ENCODE measurements at regions not wholly inside any gene's neighbourhood (a gene's known extent, or its start where the extent isn't known, plus 50 kb on each side); places are given as distances from the start of the nearest gene placed in this dataset.
"Not testable (repeated sequence)": the region's sequence is repeated elsewhere in the genome, so short reads cannot be mapped to it uniquely, and the experiment has no call there.

GRCh38 chr1:60703155-60703554, 379.2 kb upstream of the NFIA start:
- no peak for DNase-seq

- no peak for DNase-seq
Measured at GRCh38 chr1:60699325-60699724, 383.0 kb upstream of the NFIA start.

- DNase-seq = no peak
Measured at GRCh38 chr1:60697204-60697994, 385.0 kb upstream of the NFIA start.

DNA sequence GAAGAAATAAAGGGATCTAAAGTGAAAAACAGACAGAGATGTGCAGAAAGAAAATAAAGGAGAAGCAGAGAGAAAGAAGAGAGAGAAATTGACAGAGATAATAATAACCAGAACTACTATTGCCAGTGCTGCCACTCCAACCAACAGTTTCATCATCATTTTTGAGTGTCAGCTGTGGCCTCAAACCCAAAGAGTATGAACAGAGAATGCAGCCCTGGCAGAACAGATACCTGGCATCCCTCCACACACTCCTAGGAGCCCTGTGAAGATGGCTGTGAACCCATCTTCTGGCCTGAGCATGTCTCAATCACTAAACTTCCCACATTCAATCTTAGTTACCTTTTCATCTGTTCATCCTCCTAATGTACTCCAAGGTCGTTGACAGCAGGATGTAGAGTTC, 385.8 kb upstream of the NFIA start:
- DNase-seq = no peak

DNA sequence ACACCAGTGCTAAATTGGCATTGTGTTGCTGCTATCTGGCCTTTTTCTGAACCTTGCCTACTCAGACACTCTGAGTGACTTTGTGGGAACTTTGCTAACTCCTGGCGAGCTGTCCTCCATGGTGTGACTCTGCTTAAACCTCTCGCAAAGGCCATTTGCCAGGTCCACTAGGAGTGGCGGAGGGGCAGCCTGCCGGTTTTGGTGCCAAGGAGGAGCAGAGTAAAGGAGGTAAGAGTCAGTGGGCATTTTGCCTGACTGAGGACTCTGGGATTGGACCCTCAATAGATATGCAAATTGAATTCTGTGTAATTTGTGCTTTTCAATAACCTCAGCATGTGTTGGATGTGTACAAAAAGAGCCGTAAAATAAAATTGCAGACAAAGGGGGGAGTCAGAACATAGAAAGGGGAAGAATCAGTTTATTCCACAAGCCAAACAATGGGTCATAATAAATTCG, 386.6 kb upstream of the NFIA start:
- no peak for DNase-seq

DNA sequence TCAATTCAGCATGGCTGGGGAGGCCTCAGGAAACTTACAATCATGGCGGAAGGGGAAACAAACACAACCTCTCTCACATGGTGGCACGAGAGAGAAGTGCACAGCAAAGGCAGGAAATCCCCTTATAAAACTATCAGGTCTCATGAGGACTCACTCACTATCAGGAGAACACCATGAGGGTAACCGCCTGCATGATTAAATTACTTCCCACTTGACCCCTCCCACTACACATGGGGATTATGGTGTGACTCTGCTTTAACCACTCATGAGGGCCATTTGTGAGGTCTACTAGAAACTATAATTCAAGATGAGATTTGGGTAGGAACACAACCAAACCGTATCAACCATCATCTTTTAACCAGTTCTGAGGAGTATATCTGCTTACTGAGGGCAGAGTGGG, 387.4 kb upstream of the NFIA start:
- DNase-seq = no peak

GRCh38 chr1:60692031-60692430, 390.3 kb upstream of the NFIA start:
- DNase-seq = no peak

DNA sequence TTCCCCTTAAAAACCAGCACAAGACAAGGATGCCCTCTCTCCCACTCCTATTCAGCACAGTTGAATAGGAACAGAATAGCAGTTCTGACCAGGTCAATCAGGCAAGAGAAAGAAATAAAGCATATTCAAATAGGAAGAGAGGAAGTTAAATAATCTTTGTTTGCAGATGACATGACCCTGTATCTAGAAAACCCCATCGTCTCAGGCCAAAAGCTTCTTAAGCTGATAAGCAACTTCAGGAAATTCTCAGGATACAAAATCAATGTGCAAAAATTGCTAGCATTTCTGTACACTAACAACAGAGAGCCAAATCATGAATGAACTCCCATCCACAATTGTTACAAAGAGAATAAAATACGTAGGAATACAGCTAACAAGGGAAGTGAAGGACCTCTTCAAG, 394.1 kb upstream of the NFIA start:
- DNase-seq = not testable (repeated sequence)

DNA sequence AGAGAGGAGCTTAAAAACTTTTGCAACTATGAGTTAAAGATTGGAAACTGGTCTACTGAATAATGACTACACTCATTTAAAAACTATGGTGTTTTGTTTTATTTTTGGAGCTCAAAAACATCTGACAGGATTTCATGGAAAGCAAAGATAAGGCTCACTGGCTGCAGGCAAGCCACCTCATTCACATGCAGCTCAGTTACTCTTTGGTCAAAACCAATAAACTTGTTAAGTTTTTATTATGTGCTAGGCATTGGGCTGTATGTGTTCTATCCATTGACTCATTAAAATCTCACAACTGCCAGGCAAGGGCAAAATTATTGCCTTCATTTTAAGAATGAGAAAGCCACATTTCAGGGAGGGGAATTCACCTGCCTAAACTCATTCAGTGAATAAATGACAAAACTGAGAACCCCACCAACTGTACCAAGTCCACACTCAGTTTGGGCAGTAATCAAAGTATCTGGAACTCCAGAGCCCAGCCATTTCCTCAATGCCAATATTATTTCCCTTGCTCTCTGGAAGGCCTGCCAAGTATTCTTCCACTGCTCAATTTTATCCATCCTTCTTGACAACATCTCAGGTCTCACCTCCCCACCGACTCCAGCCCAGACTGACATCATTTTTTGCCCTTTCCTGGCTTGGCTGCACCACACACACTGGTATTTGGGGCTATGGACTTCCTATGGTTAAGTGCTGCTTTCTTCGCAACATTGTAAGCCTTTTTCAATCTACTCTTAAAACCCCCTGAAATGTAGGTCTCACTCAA, 401.1 kb upstream of the NFIA start:
- no peak for DNase-seq

DNA sequence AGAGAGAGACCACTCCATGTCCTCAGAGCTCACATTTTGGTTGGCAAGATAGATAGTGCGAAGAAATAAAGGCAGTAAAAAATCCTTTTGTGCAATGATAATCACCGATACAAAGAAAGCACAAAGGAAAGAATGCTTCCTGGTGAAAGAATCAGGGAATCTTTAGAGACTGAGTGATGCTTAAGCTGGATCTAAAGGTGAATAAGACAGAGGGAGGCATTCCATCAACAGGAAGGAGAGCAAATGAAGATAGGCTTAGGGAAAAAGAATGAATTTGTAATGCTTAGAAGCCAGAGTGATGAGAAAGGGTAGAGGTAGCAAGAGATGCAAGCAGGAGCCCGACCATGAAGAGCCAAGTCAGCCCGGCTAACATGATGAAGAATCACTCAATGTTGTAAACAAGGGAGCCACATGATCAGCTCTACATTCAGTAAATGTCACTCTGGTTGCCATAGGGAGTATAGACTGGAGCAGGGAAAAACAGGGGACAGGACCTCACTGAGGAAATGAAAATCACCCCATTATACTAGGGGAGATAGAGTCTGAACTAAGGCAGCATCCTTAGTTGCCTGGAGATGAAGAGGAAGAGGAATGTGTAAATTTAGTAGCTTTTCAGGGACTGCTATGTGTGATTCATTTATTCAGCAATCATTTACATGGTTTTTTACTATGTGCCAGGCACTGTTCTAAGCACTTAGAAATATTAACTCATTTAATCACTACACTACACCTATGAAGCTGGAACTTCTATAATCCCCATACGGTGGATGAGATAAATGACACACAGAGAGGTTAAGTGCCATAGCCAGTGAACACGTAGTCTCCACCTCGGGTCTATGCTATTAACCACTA, 402.6 kb upstream of the NFIA start:
- no peak for DNase-seq

DNA sequence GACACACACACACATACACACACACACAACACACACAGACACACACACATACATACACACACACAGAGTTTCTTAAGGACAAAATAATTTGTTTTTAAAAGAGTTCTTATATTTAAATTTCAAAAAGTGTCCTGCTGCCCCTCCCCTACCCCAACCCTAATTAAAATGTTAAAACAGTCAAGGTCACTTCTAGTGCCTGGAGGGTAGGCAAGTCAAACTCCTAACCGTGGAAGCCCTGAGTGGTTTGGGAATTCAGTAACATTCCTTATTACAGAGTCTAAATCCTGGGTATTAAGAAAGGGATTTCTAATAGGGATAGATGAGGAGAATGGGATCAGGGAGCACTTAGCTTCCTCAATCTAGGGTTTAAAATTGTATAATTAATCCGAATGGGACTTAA, 403.6 kb upstream of the NFIA start:
- DNase-seq = no peak

GRCh38 chr1:60678391-60678790, 404.0 kb upstream of the NFIA start:
- no peak for DNase-seq

DNA sequence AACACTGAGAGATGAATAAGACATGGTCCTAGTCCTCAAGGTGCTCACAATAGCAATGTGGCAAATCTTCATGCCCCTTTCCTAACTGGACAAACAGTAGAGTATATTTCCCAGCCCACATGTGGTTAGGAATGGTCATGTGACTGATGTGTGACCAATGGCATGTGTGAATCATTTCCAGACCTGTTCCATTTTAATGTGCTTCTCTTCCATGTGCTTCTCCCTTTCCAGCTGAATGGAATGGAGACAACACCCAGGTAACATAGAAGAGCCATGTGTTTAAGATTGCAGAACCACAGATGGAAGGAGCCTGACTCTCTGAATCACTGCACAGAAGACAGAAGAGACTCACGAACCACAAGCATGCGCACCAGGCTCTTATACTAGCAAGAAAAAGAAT, 409.9 kb upstream of the NFIA start:
- no peak for DNase-seq

- no peak for DNase-seq
Measured at GRCh38 chr1:60670302-60670701, 412.1 kb upstream of the NFIA start.

DNA sequence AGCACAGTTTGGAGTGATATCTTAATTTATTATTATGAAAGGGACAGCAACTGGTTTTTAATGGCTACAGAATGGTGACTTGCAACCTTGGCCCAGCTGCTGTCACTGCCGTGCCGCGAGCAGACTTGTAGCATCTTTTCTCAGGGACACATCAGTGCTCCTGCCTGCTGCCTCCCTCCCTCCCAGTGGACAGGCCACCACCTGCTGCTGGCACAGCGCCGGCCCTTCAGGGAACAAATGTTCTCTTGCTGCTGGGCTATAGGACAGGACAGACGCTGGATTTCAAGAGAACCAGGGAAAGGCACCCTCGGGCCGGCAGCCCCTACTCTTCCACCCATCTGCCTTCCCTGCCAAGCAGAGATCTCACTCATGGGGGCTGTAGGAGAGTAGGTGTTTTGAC, 413.8 kb upstream of the NFIA start:
- DNase-seq = no peak

DNA sequence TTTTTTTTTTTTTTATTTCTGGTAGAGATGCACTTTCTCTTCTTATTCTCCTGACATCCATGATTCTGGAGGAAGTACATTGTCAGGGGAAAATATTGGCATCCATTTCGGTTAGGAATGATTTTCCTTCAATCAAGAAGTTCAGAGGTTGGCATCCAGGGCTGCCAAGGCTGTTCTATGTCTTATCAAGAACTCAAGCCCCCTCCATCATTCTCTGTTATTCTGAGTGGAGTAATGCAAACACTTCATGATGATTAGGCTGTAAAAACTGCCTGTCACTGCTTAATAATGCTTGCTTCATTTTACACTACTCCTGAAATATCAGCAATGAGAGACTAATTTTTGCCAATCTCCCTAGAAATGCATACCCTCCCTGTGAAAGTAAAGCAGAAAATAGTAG, 417.1 kb upstream of the NFIA start:
- DNase-seq = no peak

- no peak for DNase-seq
Measured at GRCh38 chr1:60664086-60664625, 418.2 kb upstream of the NFIA start.

GRCh38 chr1:60662486-60663044, 419.8 kb upstream of the NFIA start:
- no peak for DNase-seq

DNA sequence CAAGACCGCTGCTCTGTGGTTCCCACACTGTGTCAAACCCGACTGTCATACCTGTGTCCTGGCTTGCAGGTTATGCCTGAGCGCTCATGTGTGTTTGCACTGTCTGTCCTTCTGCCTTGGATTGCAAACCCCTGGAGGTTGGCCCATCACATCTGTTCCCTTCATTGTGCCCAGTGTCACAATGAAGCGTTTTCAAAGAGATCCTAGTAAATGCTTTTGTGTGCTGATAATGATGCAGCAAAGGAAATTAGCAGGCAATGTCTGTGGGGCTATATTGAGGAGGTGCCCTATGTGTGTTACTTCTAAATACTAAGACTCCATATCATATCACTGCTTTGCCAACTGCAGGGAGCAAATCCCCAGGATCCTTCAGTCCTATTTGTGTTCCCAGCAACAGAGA, 424.4 kb upstream of the NFIA start:
- DNase-seq = no peak

GRCh38 chr1:60655679-60656355, 426.5 kb upstream of the NFIA start:
- no peak for DNase-seq

GRCh38 chr1:60640033-60640551, 442.3 kb upstream of the NFIA start:
- not testable (repeated sequence) for DNase-seq

DNA sequence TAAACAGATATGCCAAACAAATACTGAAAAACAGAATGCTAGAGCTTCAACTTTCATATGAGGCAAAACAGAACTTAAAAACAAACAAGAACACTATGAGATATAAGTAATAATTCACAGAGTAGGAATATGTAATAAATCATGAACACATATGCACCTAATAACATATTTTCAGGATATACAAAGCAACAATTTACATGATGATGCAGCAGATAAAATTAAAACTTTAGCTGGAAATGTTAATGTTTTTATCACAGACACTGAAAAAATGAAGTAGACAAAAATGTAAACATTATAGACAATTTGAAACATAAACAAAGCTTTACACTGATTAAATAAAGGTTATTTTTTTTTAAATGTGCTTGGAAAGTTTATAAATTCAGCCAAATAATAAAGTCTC, 443.1 kb upstream of the NFIA start:
- DNase-seq = no peak

Data from activated CD4-positive, alpha-beta T cell treated with anti-CD3 and anti-CD28 coated beads, Interleukin-2, amount 50 U/mL, for 4 hours (primary cell).